ENCODE measurements at regions not wholly inside any gene's neighbourhood (a gene's known extent, or its start where the extent isn't known, plus 50 kb on each side); places are given as distances from the start of the nearest gene placed in this dataset.

DNA sequence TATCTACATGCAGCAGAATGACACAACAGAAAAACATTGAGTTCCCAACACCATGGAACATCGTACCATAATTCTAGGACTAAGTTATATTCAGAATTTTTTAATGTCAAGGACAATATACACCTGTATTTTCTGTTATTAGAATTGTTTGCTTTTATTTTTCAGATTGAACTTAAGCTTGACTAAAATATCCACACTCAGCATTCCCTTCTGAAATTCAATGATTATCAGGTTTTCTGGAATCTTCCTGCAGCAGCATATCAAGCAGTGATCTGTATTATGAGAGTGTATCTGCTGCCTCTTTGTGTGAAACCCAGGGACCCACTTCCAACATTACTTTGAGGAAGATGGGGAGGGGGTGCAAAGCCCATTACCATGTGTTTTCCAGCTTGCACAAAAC lies 578.6 kb upstream of the JAG1 start:
- H3K4me3 ChIP-seq (ENCODE audit: low read length) = no peak overlapping the region
- H3K27me3 ChIP-seq (ENCODE audit: control insufficient read depth, insufficient read depth, low read length) = no peaks in the 10 kb centered on the region
- H3K36me3 ChIP-seq (ENCODE audit: control insufficient read depth, insufficient read depth, low read length) = no peaks in the 10 kb centered on the region
- no peaks in the 10 kb centered on the region for H3K9me3 ChIP-seq (ENCODE audit: control insufficient read depth, low read length)
- no peaks in the 10 kb centered on the region for H3K4me1 ChIP-seq (ENCODE audit: control insufficient read depth, insufficient read depth, low read length)
- H3K9ac ChIP-seq (ENCODE audit: low read length) = no peak overlapping the region

DNA sequence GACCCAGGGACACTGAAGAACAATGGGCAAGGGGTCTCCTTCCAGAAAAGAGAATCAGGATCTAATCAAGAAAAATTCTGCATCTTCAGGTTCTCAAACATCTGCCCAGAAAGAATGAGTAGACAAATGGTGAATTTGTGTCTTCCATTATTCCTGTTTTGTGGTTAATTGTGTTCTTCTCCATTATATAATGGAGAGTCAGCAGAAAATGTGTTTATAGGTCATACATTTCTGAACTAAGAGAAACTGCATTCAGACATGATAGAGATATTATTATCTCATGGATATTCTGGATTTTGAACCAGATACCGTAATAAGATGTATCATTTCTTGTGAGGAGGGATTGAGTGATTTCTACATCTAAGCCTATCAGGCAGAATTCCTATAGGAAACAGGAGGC lies 581.7 kb upstream of the JAG1 start:
- Histone ChIP-seq H3K4me1 (ENCODE audit: control insufficient read depth, insufficient read depth, low read length) (peaks cover 5% of the 10 kb centered on the region), H3K36me3 (ENCODE audit: control insufficient read depth, insufficient read depth, low read length) (no peaks in the 10 kb centered on the region), H3K27me3 (ENCODE audit: control insufficient read depth, insufficient read depth, low read length) (no peaks in the 10 kb centered on the region), H3K9ac (ENCODE audit: low read length) (no peak overlapping the region), H3K9me3 (ENCODE audit: control insufficient read depth, low read length) (no peaks in the 10 kb centered on the region), H3K4me3 (ENCODE audit: low read length) (no peak overlapping the region)

DNA sequence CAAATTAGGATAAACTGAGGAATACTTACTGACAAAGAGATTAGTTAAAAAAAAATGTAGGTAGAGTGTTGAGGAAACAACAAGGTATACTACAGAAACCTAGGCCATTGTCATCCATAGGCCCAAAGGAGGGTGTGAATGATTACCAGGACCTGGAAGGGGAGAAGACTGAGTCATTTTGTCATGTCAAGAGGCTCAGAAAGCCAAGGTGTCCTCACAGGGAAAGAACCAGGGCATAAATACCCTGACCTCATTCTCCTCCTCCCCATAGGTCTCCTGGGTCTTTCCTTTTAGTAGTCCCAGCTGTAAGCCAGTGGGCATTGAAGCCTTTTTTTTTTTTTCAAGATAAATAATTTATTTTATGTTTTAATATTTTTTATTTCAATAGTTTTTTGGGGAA lies 582.1 kb upstream of the JAG1 start:
- H3K36me3 ChIP-seq (ENCODE audit: control insufficient read depth, insufficient read depth, low read length) = no peaks in the 10 kb centered on the region
- H3K9me3 ChIP-seq (ENCODE audit: control insufficient read depth, low read length) = no peaks in the 10 kb centered on the region
- no peak overlapping the region for H3K4me3 ChIP-seq (ENCODE audit: low read length)
- peaks cover 5% of the 10 kb centered on the region for H3K4me1 ChIP-seq (ENCODE audit: control insufficient read depth, insufficient read depth, low read length)
- no peak overlapping the region for H3K9ac ChIP-seq (ENCODE audit: low read length)
- no peaks in the 10 kb centered on the region for H3K27me3 ChIP-seq (ENCODE audit: control insufficient read depth, insufficient read depth, low read length)

DNA sequence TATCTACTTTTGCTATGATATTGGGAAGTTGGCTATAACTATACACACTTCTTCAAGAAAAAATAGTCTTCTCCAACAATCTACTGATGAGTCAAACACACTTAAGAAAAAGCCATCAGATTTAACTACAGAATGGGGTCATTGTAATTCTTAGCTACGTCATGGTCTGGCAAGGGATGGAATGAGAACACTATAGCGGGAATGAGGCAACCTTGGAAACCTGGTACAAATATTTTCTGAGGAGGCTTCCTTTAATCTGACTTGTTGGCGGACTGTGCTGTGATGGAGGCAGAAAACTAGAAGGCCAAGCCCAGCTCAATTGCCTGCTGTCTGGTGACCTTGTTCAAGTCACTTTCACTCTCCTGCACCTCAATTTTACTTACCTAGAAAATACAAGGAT lies 586.8 kb upstream of the JAG1 start:
- Histone ChIP-seq H3K9ac (ENCODE audit: low read length) (no peak overlapping the region), H3K4me3 (ENCODE audit: low read length) (no peak overlapping the region), H3K36me3 (ENCODE audit: control insufficient read depth, insufficient read depth, low read length) (no peaks in the 10 kb centered on the region), H3K27me3 (ENCODE audit: control insufficient read depth, insufficient read depth, low read length) (no peaks in the 10 kb centered on the region), H3K9me3 (ENCODE audit: control insufficient read depth, low read length) (no peaks in the 10 kb centered on the region), H3K4me1 (ENCODE audit: control insufficient read depth, insufficient read depth, low read length) (peaks cover 5% of the 10 kb centered on the region)

DNA sequence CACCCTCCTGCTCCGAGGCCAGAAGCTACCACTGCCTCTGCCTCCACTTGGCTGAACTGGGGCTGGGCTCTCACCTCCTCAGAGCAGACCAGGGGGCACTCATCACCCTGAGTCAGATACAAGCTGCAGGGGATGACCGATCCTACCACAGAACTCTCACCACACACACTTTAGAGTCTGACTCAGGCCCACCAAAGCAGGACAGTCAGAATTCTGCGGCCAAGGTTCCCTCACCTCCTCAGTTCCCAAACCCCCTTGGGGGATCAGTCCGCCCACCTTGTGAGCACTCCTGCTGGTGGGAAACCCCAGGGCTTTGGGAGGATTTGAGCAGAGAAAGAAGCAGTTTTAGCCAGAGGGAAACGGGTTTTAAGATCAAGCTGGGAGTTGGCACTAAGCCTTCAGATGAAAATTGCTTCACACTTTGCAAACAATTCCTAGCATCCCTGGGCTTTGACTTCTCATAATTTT lies 587.8 kb upstream of the JAG1 start:
- no peaks in the 10 kb centered on the region for H3K36me3 ChIP-seq (ENCODE audit: control insufficient read depth, insufficient read depth, low read length)
- no peak overlapping the region for H3K9ac ChIP-seq (ENCODE audit: low read length)
- H3K4me1 ChIP-seq (ENCODE audit: control insufficient read depth, insufficient read depth, low read length) = peaks cover 9% of the 10 kb centered on the region
- H3K9me3 ChIP-seq (ENCODE audit: control insufficient read depth, low read length) = no peaks in the 10 kb centered on the region
- H3K27me3 ChIP-seq (ENCODE audit: control insufficient read depth, insufficient read depth, low read length) = no peaks in the 10 kb centered on the region
- no peak overlapping the region for H3K4me3 ChIP-seq (ENCODE audit: low read length)

DNA sequence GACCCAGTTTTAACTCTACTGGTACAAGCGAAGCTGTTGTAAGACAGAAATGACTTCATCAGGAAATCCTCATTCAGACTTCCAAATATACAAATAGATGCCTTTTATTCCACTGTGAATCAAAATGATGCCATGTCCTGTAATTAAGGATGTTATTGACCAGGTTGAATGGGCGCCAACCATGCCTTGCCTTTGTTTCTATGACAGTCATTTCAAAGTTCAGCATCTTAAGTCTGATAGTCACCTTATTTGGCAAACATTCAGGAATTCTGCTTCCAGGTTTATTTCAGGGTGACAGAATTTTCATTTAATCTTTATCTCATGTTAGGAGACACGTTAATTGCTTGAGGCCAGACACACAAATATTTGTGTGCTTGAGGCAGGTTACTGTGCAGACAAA lies 592.8 kb upstream of the JAG1 start:
- no peak overlapping the region for H3K9ac ChIP-seq (ENCODE audit: low read length)
- H3K9me3 ChIP-seq (ENCODE audit: control insufficient read depth, low read length) = no peaks in the 10 kb centered on the region
- peaks cover 18% of the 10 kb centered on the region for H3K4me1 ChIP-seq (ENCODE audit: control insufficient read depth, insufficient read depth, low read length)
- H3K36me3 ChIP-seq (ENCODE audit: control insufficient read depth, insufficient read depth, low read length) = no peaks in the 10 kb centered on the region
- H3K4me3 ChIP-seq (ENCODE audit: low read length) = no peak overlapping the region
- no peaks in the 10 kb centered on the region for H3K27me3 ChIP-seq (ENCODE audit: control insufficient read depth, insufficient read depth, low read length)

DNA sequence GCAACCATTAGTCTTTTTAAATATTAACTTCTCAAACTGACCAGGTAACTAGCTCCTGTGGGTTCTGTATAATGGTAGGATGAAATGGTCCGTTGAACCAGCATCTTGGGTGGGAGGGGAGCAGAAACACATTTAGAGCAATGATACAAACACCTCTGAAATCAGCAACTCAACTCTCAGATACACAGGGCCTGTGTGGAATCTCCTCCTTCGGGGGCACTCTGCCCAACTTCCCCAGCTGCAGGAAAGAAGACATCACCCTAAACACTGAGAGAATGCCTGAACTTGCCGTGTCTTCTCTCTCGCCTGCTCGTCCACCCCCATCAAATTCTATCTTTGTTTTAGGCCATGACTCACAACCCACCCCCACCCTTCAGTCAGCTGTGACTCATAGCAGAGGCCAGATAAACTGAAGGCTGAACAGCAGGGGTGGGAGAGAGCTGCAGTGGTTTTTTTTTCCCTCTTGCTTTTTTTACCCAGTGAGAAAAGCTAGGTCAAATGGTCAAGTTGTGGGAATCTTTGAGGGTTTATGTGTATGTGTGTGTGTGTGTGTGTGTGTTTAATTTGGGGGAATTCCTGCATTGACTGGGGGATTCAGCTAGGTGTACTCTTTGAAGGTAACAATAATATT lies 593.4 kb upstream of the JAG1 start:
- Histone ChIP-seq H3K9ac (ENCODE audit: low read length) (no peak overlapping the region), H3K4me1 (ENCODE audit: control insufficient read depth, insufficient read depth, low read length) (peaks cover 18% of the 10 kb centered on the region), H3K9me3 (ENCODE audit: control insufficient read depth, low read length) (no peaks in the 10 kb centered on the region), H3K36me3 (ENCODE audit: control insufficient read depth, insufficient read depth, low read length) (no peaks in the 10 kb centered on the region), H3K27me3 (ENCODE audit: control insufficient read depth, insufficient read depth, low read length) (no peaks in the 10 kb centered on the region), H3K4me3 (ENCODE audit: low read length) (no peak overlapping the region)

DNA sequence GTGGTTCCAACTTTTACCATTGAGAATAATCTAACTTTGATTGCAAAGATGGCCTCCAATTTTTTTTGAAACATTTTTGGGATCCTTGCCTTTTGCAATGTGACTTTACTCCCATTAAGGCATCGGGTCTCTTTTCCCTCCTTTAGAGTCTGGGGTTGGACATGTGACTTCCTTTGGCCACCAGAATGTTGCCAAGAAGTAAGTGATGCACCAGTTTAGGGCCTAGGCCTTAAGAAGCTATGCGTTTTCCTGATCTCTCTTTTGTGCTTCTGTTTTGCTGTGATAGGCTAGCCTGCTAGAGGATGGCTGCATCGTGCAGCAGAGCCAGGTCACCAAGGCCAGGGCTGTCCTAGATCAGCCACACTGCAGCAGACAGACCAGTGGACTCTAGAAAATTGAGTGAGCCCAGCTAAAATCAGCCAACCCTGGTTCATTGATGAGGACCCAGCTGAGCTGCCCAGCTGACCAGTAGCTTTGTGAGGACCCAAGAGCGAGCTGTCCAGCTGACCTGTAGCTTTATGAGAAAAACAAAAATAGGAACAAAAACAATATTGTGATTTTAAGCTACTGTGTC lies 594.0 kb upstream of the JAG1 start:
- Histone ChIP-seq H3K4me1 (ENCODE audit: control insufficient read depth, insufficient read depth, low read length) (peaks cover 18% of the 10 kb centered on the region), H3K4me3 (ENCODE audit: low read length) (no peak overlapping the region), H3K9me3 (ENCODE audit: control insufficient read depth, low read length) (no peaks in the 10 kb centered on the region), H3K36me3 (ENCODE audit: control insufficient read depth, insufficient read depth, low read length) (no peaks in the 10 kb centered on the region), H3K9ac (ENCODE audit: low read length) (no peak overlapping the region), H3K27me3 (ENCODE audit: control insufficient read depth, insufficient read depth, low read length) (no peaks in the 10 kb centered on the region)

DNA sequence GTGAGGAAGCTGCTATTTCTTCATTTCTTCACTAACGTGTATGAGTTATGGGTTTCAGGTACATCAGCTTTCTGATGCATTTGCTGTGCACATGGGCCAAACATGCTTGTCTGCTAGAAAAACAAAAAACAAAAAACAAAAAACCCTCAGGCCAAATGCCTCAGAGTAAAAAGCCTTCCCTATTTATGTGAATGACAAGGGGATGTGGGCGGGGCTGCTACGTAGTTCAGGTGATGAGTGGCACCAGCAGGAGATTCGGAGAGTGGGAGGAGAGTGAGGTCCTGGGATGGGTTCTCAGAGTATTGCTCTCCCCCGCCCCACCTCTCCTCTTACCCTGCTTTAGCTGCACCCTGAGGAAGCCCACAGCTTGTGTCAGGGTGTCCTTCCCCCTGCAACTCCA lies 596.8 kb upstream of the JAG1 start:
- no peaks in the 10 kb centered on the region for H3K27me3 ChIP-seq (ENCODE audit: control insufficient read depth, insufficient read depth, low read length)
- H3K9ac ChIP-seq (ENCODE audit: low read length) = no peak overlapping the region
- H3K36me3 ChIP-seq (ENCODE audit: control insufficient read depth, insufficient read depth, low read length) = no peaks in the 10 kb centered on the region
- H3K4me1 ChIP-seq (ENCODE audit: control insufficient read depth, insufficient read depth, low read length) = peaks cover 18% of the 10 kb centered on the region
- no peaks in the 10 kb centered on the region for H3K9me3 ChIP-seq (ENCODE audit: control insufficient read depth, low read length)
- H3K4me3 ChIP-seq (ENCODE audit: low read length) = no peak overlapping the region

DNA sequence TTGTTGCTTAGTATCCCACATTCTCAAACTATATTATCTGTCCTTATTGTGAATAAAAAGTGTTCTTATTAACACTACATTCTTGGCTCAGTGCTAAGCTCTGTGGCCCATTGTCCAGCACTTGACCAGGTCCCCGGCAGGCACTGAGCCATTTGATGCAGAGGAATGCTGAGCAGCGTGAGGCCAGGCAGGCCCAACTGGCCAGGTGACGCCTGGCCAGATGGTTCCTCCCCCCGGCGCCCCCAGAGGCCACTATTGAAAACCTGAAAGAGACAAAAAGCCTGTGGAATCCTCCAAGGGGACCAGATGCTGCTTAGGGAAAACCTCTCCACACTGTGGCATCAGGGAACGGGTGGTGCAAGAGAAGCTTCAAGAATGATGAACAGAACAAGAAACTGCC lies 597.5 kb upstream of the JAG1 start:
- Histone ChIP-seq H3K9me3 (ENCODE audit: control insufficient read depth, low read length) (no peaks in the 10 kb centered on the region), H3K4me3 (ENCODE audit: low read length) (no peak overlapping the region), H3K9ac (ENCODE audit: low read length) (no peak overlapping the region), H3K4me1 (ENCODE audit: control insufficient read depth, insufficient read depth, low read length) (peaks cover 17% of the 10 kb centered on the region), H3K27me3 (ENCODE audit: control insufficient read depth, insufficient read depth, low read length) (no peaks in the 10 kb centered on the region), H3K36me3 (ENCODE audit: control insufficient read depth, insufficient read depth, low read length) (no peaks in the 10 kb centered on the region)

DNA sequence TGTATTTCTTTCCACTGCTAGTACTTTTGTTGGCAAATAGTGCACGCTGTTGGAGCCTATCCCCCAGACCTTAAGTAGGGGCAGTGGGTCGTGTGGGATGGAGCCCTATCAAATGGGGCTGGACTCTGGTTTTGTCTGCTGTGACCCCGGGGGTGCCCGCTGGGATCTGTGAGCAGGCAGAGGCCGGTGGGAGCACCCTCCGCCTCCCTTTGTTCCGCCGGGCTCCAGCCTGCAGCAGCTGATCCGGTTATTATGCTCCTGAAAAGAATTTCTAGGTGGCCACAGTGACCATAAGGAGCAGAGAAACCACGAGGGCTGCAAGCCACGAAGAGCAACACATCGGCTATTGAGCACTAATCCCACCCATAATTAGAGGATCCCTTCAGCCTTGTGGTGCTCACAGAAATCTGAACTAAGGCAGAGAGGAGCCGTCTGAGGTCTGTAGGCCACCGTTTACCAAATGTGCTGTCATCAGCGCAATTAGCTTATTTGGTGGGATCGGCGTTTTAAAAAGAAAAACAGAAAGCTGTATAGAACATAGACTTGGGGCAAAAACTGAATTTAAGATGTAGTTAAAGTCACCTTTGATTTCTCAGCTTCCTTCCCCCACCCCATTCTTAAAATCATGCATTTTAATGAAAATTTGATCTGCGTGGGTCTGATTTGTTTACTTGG lies 598.3 kb upstream of the JAG1 start:
- Histone ChIP-seq H3K9ac (ENCODE audit: low read length) (no peak overlapping the region), H3K36me3 (ENCODE audit: control insufficient read depth, insufficient read depth, low read length) (no peaks in the 10 kb centered on the region), H3K9me3 (ENCODE audit: control insufficient read depth, low read length) (no peaks in the 10 kb centered on the region), H3K4me3 (ENCODE audit: low read length) (no peak overlapping the region), H3K27me3 (ENCODE audit: control insufficient read depth, insufficient read depth, low read length) (no peaks in the 10 kb centered on the region), H3K4me1 (ENCODE audit: control insufficient read depth, insufficient read depth, low read length) (peaks cover 10% of the 10 kb centered on the region)

DNA sequence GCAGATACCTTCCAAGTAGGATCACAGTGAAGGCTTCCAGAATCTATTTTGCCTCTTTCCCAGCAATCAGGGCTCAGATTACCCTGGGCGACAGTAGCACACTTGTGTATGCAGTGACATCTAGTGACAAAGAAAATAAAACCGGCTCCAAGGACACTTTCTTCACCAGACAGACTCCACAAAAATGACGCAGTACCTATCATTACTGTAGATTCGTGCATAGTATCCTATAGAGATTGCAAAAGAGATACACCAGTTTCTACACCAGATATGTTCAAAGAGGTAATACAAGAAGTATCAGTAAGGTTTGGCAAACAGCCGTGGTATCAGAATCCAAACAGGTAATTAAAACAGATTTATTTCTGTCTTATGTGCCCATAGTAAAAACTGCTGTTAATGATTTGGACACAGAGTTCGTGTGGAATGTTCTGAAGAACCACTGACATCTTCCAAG lies 600.4 kb upstream of the JAG1 start:
- Histone ChIP-seq H3K9ac (ENCODE audit: low read length) (no peak overlapping the region), H3K4me1 (ENCODE audit: control insufficient read depth, insufficient read depth, low read length) (no peaks in the 10 kb centered on the region), H3K36me3 (ENCODE audit: control insufficient read depth, insufficient read depth, low read length) (no peaks in the 10 kb centered on the region), H3K9me3 (ENCODE audit: control insufficient read depth, low read length) (no peaks in the 10 kb centered on the region), H3K4me3 (ENCODE audit: low read length) (no peak overlapping the region), H3K27me3 (ENCODE audit: control insufficient read depth, insufficient read depth, low read length) (no peaks in the 10 kb centered on the region)

Data from mucosa of stomach (tissue), 1 donor.